ENCODE measurements at regions not wholly inside any gene's neighbourhood (a gene's known extent, or its start where the extent isn't known, plus 50 kb on each side); places are given as distances from the start of the nearest gene placed in this dataset.

DNA sequence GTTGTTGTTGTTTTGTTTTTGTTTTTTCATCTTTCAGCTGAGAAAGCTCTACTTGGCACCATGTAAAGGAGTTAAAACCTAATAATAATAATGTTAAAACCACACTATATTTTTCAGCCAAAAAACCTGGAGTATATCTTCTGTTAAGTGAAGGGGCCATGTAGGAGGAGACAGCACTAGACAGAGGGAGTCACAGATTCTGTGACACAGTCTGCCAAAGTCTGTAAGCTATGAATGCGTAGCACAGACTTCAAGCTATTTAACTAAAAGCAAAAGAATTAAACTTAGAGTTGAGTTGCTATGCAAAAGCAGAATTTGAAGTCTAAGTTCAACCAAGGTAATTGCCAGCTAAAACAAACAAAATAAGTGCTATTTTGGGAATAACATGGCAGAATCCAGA lies 296.0 kb upstream of the COL8A1 start:
- TF ChIP-seq, protein P1, sequence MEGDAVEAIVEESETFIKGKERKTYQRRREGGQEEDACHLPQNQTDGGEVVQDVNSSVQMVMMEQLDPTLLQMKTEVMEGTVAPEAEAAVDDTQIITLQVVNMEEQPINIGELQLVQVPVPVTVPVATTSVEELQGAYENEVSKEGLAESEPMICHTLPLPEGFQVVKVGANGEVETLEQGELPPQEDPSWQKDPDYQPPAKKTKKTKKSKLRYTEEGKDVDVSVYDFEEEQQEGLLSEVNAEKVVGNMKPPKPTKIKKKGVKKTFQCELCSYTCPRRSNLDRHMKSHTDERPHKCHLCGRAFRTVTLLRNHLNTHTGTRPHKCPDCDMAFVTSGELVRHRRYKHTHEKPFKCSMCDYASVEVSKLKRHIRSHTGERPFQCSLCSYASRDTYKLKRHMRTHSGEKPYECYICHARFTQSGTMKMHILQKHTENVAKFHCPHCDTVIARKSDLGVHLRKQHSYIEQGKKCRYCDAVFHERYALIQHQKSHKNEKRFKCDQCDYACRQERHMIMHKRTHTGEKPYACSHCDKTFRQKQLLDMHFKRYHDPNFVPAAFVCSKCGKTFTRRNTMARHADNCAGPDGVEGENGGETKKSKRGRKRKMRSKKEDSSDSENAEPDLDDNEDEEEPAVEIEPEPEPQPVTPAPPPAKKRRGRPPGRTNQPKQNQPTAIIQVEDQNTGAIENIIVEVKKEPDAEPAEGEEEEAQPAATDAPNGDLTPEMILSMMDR (conservative IDR thresholded peaks at IDR 0.05; ENCODE audit: low read length), result no peak
- no peak for TF ChIP-seq EZH2phosphoT487 (IDR thresholded peaks at IDR 0.05; ENCODE audit: borderline replicate concordance)
